Superior temporal gyrus (tissue), 1 donor: ENCODE measurements at regions not wholly inside any gene's neighbourhood (a gene's known extent, or its start where the extent isn't known, plus 50 kb on each side); places are given as distances from the start of the nearest gene placed in this dataset.

Source experiments
- DNase-seq: peaks from one replicate; pipeline ENCODE4 v3.0.0-alpha.2; 2016; ENCODE audit errors: extremely low spot score

DNA sequence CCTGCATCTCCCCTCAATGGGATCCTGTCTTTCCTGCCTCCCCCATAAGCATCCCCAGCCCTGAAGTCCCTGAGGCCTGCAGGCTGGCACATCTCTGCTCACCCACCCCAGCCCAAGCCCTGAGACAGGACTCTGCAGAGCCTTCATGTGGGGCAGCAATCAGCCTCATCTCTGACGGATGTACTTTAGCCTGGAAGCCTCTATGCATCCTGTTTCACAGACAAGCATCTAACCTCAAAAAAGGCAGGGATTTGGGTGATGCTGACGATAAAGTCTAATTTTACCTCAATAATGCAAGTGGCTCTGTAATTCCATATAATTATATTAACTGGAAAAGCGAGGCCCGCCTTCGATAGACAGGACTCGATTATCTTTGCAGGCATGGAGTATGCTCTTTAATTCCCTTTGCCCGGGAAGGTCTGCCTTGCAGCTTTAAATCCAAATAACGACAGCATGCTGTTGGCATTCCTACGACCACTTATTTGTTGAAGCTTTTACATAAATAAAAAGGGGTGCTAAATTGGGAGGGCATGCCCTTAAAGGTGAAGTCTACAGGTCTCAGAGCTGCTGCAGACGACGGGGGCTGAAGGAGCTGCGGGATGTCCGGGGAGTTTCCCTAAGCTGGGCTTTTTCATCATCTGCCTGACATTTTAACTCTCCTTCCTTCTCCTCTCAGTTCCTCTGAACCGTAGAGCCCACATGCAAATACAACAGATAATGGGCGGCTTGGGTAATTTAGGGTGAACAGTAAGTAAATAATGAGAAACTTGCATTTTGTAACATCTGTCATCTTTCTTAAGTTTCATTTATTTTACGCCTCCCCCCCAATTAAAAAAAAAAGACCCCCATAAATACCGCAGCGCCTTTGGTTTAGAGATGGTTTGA is 211.5 kb downstream of the URI1 start:
- no peak for DNase-seq

DNA sequence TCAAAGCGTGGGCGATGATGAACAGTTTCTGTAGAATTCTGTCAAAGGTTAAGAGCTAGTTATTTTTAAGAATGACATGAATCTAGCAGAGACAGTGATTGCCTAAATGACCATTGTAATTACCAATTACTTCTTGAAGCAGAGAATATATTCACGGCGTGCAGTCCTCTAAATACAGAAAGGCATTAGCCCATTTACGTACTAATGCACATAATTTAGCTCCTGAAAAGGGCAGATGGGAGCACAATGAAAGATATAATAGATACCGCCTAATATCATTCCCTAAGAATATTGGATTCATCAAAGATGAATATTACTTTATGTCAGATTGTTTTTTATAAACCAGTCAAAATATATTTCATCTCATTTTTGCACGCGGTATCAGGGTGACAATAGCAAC is 212.4 kb downstream of the URI1 start:
- DNase-seq: no peak

DNA sequence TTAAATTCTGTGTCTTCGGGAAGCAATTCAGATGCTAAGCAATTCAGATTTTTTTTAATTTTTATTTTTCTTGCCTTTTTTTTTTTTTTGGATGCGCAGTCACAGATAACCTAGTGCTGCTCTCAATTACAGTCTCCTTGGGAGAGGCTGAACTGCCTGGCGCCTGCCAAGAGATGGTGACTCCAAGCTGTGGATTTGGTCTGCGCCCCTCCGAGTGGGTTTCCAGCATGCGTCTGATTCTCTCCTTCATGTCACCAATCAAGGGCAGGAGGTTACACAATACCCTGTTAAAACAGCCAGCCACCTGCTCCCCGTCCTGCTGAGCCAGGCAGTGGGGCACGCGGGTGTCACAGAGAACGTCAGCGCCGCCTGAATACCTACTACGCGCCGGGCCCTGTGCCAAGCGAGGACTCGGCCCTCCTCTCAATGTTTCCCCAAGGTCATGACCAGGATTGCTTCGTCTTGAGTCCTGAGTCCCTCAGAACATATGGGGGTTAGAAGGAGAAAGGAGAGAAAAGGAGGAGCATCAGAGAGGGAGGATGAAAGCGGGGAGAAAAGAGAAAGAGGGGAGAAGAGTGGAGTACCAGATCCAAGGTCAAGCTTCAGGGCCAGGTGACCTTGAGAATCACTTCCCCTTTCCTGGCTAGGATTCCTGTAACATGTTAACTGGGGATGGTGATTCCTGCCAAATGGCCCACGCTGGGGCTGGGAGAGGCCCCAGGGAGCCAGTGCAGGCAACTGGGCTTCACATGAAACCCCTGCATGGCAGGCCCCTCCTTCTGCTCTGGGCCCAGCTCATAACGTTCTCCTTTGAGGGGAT is 213.6 kb downstream of the URI1 start:
- DNase-seq: no peak

DNA sequence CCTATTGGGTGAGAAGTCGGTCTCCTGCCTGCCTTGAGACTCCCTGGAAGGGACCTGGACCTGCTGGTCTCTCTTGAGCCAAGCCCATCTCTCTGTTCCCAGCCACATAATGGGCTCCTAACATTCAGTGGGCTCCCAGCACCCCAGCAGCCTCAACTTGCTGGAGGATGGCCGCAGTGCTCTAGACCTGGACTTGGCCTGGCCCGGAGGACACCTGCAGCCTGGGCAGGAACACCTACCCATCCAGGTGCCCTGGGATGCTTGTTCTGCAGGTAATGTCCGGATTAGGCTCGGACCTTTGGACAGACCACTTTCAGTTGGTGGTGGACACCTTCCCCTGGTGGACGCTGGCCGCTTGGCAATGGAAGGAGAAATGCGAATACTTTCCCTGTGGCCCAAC is 214.6 kb downstream of the URI1 start:
- DNase-seq: no peak

DNA sequence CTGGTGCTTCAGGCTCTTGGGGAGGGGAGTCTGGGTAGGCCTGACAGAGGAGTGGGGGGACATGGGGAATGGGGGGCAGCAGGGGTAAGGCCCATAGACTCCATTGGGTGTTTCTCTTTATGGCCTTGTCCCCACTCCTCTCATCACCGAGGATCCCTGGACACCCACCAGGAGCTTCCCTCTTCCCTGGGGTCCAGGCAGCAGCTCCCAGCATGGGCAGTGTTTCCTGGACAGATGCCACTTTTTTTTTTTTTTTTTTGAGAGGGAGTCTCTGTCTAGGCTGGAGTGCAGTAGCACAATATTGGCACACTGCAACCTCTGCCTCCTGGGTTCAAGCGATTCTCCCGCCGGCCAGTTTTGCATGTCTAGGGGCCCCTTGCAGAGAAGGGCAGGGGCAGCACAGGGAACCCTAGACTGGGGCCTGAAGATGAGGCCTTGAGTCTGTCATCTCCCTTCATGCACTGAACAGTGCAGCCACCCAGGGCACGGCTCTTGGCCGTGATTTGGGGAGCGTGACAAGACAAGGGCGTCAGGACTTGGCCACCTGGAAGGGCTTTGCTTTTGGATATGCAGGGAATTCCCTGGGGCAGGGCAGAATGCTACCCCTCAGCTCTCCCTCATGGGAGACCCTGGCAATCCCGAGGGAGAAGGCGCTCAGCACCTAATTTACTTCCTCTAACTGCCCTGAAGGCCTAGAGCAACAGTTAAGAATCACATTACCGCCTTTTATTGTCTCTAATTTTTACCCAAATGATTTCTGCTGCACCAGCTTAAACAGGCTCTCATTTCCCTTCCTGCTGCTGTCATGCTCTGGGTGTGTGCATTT is 213.9 kb upstream of the ZNF536 start:
- no peak for DNase-seq

DNA sequence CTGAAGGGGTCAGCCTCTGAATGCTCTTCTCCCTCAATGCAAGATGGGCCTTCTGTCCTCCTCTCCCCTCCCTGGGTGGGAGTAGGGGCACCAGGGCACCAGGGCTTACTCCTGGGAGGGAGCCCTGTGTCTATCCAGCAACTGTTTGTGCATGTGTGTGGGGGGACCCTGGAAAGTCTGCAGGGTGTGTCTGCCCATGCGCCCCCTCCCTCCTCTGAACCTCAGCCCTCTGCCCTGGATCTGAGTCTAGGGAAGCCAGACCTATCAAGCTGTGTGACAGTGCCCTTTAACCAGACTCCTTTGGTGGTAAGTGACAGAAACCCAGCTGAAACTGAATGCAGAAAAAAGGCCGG is 213.3 kb upstream of the ZNF536 start:
- no peak for DNase-seq

DNA sequence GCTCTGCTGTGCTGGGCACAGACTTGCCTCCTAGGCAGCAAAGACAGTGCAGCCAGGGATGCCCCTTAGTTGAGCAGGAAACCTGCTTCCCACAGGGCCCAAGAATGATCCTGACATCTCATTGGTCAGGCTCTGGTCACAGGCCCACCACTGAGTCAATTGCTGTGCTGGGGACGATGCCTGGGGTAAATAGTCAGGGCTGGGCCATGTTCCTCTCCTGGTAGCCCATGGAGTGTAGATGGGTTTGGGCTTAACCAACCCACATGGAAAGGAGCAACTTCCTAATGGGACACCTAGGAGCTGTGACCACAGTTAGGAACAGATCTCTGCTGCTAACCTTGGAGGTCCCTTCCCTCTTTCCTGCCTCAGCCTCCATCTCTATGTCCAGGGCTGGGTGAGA is 212.5 kb upstream of the ZNF536 start:
- DNase-seq: no peak

DNA sequence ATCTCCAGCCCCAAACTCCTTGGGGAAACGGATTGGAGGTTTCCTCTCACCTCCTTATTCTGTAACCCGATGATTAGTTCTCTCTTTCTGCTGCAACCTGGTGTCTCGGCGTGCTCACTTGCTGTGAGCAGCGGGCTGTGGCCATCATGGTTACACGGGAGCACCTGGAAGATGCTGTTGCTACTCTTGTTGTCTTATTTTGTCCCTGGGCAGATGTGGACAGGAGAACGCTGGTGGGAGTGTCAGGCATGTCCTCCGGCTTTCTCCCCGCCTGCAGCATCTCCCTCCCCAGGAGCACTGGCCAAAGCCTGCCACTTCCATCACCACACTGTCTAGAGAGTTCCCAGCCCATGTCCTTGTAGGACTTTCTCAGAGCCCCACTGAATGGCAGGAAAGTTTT is 211.8 kb upstream of the ZNF536 start:
- DNase-seq: no peak

DNA sequence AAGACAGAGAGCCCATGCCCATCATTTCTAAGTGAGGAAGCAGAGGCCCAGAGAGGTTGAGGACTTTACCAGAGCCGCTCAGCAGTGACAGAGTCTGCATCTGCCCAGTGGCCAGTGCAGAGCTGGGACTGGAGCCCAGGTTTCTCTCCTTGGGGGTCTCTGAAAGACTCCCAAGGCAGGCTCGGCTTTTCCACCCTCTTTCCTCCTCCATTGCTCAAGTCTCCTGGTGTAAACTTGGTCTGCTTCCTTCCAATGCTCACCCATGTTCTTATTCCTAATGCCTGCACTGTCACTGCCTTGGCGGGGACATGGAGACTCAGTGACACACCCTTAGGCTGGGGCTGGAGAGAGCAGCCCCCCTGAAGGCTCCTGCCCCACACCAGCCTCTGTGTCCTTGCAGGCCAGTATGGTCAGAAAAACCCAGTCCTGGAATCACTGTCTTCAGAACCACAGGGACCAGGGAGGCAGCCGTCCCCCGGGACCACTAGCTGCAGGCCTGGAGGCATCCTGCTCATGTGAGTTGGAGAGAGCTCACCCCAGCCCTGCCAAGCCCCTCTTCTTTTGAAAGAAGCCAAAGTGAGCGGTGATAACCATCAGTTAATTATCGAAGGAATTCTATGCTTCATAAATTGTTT is 211.0 kb upstream of the ZNF536 start:
- DNase-seq: no peak

DNA sequence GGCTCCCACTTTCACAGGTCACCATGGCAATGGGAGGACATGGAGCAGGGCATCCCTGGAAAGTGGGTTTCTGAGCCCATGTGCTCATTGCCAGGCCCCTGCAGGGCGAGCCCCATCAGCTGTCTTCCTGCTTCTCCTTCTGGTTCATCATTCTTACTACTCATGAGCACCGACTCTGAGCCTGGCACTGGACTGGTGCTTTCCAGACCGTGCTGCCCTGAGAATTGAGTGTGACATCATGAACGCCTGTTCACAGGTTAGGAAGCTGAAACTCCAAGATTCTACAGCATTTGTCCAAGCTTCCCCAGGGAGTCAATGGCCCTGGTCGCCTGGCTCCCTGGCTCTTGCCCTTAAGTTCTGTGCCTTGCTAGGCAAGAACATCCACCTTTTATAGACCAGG is 210.4 kb upstream of the ZNF536 start:
- no peak for DNase-seq

DNA sequence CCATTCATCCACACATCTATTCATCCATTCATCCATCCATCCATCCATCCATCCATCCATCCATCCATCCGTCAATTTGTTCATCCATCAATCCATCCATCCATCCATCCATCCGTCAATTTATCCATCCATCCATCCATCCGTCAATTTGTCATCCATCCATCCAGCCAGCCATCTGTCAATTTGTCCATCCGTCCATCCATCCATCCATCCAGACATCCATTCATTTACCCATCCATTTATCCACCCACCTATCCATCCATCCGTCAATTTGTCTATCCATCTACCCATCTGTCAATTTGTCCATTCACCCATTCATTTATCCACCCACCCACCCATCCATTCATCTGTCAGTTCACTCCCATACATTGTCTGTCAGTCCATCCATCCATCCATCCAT is 209.5 kb upstream of the ZNF536 start:
- no peak for DNase-seq

DNA sequence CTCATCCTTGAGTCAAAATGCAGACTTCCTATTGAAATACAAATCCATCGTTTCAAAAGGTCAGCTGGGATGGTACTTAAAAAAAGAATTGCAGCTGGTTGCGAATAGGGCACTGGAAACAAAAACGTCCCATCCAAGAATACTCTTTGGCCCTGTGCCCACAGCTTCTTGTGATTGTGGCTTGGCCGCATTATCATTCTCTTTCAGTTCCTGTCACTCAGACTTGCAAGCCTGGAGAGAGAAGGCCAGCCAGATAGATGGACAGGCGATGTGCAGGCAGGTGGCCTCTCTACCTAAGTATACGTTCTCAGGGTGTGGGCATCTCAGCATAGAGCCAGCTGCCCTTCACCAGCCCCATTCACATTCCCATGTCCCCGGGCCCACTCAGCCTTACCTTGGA is 208.5 kb upstream of the ZNF536 start:
- no peak for DNase-seq

DNA sequence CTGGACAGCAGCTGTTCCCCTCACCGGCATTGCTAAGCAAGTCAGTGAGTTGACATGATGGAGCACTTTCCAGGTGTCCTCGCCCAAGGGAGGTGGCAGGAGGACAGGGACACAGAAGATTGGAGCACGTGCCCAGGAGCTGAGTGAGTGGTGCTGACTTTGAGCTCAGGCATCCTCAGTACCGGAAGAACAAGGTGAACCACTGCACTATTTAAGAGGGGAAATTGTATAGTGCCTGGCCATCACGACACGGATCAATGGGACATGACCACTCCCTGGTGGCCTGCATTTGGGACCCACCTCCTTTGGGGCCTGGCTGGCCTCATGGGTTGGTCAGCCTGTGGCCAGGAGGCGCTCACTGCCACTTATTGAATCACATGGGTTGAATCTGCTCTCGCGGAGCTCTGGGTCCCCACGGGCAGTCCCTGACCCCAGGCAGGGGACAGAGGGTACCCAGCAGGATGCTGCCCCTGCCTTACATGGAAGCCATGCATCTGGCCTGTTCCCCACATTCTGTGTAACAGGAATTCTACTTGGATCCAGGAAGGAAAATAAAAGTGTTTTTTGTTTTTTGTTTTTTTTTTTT is 206.9 kb upstream of the ZNF536 start:
- no peak for DNase-seq

DNA sequence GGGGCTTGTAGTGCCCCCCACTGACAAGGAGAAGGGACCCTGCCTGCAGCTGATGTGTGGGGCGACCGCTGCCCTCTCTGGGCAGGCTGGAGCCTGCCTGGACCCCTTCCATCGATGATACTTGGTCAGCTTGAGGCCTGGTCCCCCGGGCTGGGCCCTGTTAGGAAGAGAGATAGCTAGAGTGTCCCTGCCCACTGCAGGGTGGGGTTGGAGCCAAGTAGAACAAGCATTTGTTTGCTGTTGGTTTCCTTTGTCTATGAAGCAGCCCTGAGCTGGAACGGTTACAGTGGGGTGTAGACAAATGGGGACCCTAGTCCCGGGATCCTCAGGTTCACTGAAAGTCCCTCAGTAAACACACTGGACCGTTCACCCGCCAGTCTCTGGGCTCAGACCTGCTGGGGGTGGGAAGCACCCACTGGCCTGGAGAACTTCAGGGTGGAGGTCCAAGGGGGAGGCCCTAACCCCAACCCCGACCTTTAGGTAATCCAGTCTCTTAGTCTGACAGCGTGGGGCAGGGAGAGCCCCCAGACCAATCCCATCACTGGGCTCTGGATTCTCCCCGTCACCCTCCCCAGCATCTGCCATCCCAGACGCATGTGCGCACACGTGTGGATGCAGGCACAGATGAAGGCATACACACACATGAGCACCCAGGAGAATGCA is 204.8 kb upstream of the ZNF536 start:
- no peak for DNase-seq

DNA sequence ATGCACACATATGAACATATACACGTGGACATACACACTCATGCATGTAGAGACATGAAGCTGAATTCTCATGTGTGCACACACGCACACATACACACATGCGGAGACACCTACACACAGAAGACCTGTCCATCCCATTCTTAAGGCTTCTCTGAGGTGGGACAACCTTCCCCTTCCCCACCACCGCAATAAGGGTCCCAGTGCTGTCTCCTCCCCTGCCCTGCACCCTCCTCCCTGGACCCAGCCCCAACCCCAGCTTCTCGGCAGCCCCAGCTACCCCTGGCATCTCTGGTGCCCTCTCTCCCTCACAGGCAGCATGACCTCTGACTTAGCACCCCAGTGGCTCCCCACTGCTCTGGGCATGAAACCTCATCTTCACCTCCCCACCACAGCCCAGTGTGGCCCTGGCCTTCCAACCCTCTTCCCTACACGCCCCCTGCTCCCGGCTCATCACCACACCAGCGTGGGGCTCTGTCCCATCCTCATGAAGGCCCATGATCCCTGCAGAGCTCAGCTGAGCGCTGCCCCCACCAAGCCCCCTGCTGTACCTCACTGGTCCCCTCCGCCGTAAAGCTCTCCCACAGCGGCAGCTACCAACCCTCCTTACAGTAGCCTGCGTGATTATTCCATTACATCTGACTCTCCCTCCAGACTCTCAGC is 204.1 kb upstream of the ZNF536 start:
- DNase-seq: no peak

DNA sequence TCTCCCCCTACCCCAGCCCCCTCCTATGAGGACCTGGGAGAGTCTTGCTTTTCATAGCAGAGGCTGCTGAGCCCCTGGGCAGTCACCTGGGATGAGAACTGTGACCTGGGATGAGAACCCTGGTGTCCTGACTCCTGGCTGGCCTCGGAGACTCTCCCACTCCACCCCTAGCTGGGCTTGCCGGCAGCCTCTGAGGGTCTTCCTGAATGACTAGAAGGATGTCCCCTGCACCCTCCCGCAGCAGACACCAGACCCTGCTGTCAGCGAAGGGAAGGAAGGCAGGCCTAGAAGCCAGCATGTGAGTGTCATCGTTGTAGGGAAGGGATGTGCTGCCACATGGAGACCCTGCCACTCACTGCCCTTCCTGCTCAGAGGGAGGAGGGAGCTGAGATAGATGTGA is 203.4 kb upstream of the ZNF536 start:
- DNase-seq: no peak

DNA sequence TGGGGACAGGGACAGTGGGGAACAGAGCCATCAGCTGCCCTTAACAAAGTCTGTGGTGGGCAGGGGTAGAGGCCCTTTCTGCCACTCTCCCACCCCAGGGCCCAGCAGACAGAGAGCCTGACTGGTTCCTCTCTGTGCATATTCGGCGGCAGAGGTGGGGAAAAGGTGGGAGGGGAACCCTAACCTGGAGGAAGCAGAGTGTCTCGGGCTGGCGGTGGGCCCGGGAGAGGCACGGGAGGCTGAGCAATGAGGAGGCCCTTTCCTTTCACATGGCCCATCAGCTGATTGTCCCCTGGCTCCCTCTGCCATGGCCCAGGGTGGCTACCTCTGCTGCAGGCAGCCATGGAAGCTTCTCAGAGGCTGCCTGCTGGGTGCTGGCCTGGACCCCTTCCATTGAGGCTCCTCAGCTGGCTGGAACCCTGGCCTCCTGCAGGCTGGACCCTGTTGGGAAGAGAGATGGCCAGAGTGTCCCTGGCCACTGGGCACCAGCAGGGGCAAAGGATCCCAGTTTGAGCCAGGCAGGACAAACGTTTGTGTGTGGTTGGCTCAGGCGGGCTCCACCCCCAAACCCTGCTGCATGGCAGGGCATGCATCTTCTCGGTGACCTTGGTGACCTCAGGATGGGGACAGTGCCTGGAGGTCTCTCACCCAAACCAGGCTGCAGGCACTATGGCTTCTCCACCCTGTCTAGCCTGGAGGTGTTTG is 202.8 kb upstream of the ZNF536 start:
- DNase-seq: no peak

DNA sequence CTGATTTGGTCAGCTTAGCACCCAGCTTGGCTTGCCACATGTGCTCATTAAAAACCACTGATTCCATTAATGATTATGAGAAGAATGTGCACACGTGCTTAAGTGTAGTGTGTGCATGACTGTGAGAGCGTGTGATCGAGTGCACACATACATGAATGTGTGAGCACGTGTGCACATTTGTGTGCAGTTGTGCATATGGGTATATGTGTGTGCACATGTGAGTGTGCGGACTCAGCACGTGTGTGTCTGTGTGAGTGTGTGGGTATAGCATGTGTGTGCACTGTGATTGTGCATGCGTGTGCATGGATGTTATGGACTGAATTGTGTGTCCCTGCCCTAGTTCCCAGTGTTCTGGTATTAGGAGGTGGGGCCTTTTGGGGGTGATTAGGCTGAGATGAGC is 202.1 kb upstream of the ZNF536 start:
- DNase-seq: no peak

DNA sequence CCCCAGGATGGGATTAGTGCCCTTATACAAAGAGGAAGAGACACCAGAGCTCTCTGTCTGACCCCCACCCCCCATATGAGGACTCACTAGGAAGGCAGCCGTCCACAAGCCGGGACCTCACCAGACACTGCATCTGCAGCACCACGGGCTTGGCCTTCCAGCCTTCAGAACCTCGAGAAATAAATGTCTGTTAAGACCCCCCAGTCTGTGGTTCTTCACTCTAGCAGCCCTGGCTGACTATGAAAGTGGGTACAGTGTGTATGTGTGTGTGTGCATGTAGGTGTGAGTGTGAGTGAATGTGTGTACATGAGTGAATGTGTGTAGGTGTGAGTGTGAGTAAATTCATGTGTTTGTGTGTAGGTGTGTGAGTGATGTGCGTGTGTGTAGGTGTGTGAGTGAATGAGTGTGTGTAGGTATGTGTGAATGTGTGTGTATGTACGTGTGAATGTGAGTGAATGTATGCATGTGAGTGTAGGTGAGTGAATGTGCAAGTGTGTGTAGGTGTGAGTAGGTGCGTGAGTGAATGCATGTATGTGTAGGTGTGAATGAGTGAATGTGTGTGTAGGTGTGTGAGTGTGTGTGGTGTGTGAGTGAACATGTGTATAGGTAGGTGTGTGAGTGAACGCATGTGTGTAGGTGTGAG is 201.6 kb upstream of the ZNF536 start:
- no peak for DNase-seq
